Fibroblast of the aortic adventitia (primary cell): ENCODE measurements at regions not wholly inside any gene's neighbourhood (a gene's known extent, or its start where the extent isn't known, plus 50 kb on each side); places are given as distances from the start of the nearest gene placed in this dataset.

ENCODE experiments used
- DNase-seq: peaks from one replicate; pipeline ENCODE4 v3.0.0-alpha.2; 2010; ENCODE audit warnings: low read depth
- H3K4me3 ChIP-seq: 2 replicates; pipeline ENCODE4 v1.5.1; 2011; ENCODE audit warnings: low read depth, mild to moderate bottlenecking, control low read depth, low read length, moderate library complexity
- TF ChIP-seq, protein P1 (sequence below): IDR thresholded peaks from 2 replicates; pipeline ENCODE4 v1.5.1; 2011; ENCODE audit warnings: mild to moderate bottlenecking, low read length, control low read depth, inconsistent platforms; ENCODE audit not compliant: insufficient read depth

DNA sequence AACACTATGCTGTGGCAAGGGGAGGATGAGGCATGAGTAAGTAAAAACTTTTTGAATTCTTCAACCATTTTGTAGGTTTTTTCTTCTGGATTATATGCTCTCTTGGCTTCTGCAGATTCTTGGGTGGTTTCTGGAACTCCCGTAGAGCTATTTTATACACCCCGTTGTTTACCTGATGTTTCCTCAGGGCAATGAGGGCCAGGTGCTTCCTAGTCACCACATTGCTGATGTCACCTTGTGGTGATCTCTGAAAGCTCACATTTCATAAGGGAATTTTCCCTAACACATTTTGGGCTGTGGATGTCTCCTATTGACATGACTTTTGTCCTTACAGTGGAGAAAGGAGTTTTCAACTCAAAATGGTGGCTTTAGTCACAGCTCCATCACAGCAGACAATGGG is 356.6 kb downstream of the PLA2G4A start:
- no peak for DNase-seq
- TF ChIP-seq, protein P1, sequence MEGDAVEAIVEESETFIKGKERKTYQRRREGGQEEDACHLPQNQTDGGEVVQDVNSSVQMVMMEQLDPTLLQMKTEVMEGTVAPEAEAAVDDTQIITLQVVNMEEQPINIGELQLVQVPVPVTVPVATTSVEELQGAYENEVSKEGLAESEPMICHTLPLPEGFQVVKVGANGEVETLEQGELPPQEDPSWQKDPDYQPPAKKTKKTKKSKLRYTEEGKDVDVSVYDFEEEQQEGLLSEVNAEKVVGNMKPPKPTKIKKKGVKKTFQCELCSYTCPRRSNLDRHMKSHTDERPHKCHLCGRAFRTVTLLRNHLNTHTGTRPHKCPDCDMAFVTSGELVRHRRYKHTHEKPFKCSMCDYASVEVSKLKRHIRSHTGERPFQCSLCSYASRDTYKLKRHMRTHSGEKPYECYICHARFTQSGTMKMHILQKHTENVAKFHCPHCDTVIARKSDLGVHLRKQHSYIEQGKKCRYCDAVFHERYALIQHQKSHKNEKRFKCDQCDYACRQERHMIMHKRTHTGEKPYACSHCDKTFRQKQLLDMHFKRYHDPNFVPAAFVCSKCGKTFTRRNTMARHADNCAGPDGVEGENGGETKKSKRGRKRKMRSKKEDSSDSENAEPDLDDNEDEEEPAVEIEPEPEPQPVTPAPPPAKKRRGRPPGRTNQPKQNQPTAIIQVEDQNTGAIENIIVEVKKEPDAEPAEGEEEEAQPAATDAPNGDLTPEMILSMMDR = no peak
- no peak overlapping the region for H3K4me3 ChIP-seq

DNA sequence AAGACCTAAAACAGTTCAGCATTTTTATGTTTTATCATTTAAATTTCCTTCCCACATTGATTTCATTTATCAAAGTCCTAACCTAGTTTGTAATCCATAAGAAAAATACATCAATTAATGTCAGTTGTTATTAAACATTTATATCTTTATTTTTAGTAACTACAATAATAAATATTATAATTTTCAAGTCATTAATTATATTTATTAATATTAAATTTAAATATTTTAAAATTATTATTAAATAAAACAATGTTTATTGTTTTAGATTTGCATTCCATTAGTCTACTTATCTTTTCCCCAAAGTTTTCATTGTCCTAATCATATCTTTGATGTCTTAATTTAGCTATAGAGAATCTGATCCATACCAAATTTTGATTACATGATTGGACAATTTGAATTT is 368.9 kb downstream of the PLA2G4A start:
- TF ChIP-seq, protein P1 = no peak
- no peak for DNase-seq

DNA sequence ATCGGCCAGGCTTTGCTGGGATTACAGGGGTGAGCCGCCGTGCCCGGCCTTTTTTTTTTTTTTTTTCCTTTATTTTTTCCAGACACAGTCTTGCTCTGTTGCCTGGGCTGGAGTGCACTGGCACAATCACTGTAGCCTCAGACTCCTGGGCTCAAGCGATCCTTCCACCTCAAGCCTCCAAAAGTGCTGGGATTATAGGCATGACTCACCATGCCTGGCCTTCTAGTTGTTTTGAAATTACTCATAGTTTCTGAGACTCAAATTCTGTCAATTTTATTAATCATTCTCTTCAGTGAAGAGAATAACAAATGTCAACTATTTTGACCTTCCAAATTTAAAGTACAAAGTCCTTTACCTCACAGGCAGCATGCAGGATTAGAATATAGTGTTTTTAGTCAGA is 374.5 kb downstream of the PLA2G4A start:
- TF ChIP-seq, protein P1 = no peak
- no peak overlapping the region for H3K4me3 ChIP-seq
- DNase-seq = no peak

More for the DNA sequence above, 368.9 kb downstream of the PLA2G4A start:
- H3K4me3 ChIP-seq = no peak overlapping the region

DNA sequence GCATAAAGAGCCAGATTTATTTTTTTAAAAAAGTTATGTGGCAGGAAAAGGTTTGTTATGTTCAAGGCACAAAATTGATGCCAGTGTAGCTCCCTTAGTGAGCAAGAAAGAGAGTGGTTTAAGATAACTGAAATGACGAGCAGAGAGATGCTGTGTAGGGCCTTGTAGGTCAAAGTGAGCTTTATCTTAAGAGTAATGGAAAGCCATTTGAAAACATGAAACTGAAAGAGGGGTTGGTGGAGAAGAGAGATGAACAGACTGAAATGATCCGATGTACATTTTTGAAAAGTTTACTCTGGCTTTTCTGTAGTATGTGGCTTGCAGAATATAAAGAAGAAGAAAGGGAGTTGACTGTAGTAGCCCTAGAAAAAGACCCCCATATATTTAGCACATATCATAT is 383.6 kb downstream of the PLA2G4A start:
- no peak for DNase-seq
- TF ChIP-seq, protein P1 = no peak
- no peak overlapping the region for H3K4me3 ChIP-seq

DNA sequence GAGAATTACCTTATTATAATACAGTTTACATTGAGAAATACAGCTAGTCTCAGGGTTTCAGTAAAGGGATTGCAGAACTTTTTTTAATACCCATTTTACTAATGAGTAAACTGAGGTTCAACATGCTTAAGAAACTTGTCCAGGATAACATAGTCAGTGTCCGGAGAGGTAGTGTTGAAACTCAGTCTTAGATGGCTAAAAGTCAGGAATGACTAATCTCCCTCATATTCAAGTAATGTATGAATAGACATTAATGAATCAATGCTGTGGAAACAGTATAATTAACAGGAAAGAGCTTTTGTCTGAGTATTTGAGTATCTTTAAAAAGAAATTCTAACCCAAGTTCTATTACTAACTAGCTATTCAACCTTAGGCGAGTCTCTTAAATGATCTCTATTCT is 397.6 kb downstream of the PLA2G4A start:
- DNase-seq = no peak
- TF ChIP-seq, protein P1 = no peak
- no peak overlapping the region for H3K4me3 ChIP-seq

DNA sequence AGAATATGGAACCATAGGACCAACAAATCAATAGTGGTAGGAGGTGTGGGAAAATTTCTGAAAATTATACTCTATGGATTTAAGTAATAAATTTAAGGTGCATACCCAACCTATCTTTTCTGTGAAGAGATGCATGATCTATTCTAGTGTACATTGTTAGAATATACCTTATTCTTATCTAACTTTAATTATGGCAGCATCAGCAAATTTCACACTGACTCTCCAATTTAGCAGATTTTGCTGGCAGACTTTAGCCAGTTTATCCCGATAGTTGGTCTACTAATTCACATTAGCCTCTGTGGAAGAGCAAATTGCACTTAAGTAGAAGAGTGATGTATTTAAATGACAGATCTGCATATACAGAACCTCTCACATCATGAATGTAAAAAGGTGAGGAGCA is 400.0 kb downstream of the PLA2G4A start:
- no peak overlapping the region for H3K4me3 ChIP-seq
- DNase-seq = no peak
- TF ChIP-seq, protein P1 = no peak

DNA sequence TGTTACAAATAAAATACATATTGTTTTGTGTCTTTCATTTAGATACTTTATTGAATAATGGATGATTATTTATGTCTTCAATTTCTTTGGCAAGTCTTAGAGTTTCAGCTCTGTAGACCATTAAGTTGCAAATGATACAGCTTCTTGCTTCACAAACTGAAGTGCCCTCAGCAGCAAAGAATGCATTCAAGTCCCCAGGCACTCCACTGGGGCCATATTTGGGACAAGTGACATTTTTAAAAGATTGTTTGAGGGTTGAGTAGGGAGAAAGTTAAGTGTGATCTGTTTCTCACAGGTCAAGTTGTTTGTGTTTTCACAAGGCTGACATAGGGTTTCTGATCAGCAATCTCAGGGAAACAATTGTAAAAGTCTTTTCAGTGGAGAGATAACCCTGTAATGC is 400.7 kb downstream of the PLA2G4A start:
- no peak for DNase-seq
- TF ChIP-seq, protein P1 = no peak
- H3K4me3 ChIP-seq = no peak overlapping the region
